GM12873 (cell line): ENCODE measurements at regions not wholly inside any gene's neighbourhood (a gene's known extent, or its start where the extent isn't known, plus 50 kb on each side); places are given as distances from the start of the nearest gene placed in this dataset.

Source experiments
- CTCF ChIP-seq: IDR thresholded peaks from 2 replicates; pipeline ENCODE4 v1.5.1; 2012; ENCODE audit warnings: low read depth, mild to moderate bottlenecking, moderate library complexity, low read length, control low read depth; ENCODE audit not compliant: insufficient read depth; ENCODE audit errors: missing control alignments

- no peak for TF ChIP-seq CTCF
These were observed 98.8 kb upstream of the SLC38A2 start for GRCh38 chr12:46471404-46471803.

- TF ChIP-seq CTCF = no peak
These were observed 98.4 kb upstream of the SLC38A2 start for GRCh38 chr12:46470975-46471374.

- no peak for TF ChIP-seq CTCF
These were observed 97.6 kb upstream of the SLC38A2 start for GRCh38 chr12:46470036-46470627.

GRCh38 chr12:46468813-46469212, 96.2 kb upstream of the SLC38A2 start:
- no peak for TF ChIP-seq CTCF

GRCh38 chr12:46468160-46468559, 95.6 kb upstream of the SLC38A2 start:
- TF ChIP-seq CTCF = no peak

GRCh38 chr12:46465307-46465706, 92.7 kb upstream of the SLC38A2 start:
- TF ChIP-seq CTCF = no peak

- TF ChIP-seq CTCF = no peak
These were observed 92.3 kb upstream of the SLC38A2 start for GRCh38 chr12:46464863-46465262.
